NCI-H2196 treated with DMSO at 0.1 percent for 48 hours (cell line): ENCODE measurements at regions not wholly inside any gene's neighbourhood (a gene's known extent, or its start where the extent isn't known, plus 50 kb on each side); places are given as distances from the start of the nearest gene placed in this dataset.

Experiments
- DNase-seq: peaks from one replicate; lab custom pipeline; 2025; ENCODE audit not compliant: unreplicated experiment; lab: John Stamatoyannopoulos, UW

DNA sequence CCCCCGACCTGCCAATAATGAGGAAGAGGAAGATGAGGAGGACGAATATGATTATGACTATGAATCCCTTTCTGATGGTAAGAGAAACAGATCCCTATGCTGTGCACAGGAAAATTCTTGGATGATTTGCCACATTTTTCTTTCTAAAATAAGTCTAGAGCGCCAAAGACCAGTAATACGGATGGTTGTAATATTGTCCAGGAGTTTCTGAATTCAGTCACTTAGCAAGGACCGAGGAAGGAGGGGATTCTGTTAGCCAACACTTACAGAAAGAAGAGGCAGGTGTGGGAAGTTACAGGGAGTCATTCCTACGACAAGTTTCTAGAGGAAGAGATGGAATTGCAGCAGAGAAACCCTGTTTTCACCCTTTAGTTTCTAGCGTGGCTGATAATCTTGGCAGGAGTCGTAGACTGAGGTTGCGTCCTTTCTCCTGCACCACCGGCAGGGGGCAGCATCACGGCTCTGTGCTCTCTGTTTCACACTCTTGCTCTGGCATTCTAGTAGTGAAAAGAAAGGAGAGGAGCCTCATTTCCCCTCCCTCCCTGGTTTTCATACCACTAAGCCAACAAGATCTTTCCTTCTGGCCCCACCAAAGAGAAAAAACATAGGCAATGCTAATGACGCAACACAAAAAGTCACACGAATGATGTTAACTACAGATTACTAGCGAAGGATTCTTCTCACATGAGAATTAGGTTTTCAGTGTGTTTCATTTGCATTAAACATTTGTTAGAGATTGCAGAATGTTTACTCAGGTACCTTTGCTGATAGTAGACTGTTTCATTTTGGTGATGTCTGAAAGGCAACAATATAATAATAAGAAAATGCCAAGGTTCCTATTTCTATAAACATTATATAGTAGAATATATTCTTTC, 82.7 kb downstream of the NOC3L start:
- peak; percentile 0 for DNase-seq

GRCh38 chr10:94281654-94282053, 81.1 kb downstream of the NOC3L start:
- DNase-seq = no peak

GRCh38 chr10:94282369-94282768, 80.4 kb downstream of the NOC3L start:
- no peak for DNase-seq
